PC-3 (cell line): ENCODE measurements at regions not wholly inside any gene's neighbourhood (a gene's known extent, or its start where the extent isn't known, plus 50 kb on each side); places are given as distances from the start of the nearest gene placed in this dataset.
"Not testable (repeated sequence)": the region's sequence is repeated elsewhere in the genome, so short reads cannot be mapped to it uniquely, and the experiment has no call there.

Source experiments
- ATAC-seq: fragments of 200-7000 bp; cut with Tn5 transposase; 2 replicates; pipeline ENCODE4 v1.9.1; 2020; ENCODE audit warnings: mild to moderate bottlenecking, moderate library complexity
- BruUV-seq: library from RNA; stranded (reverse); fragments of 400-500 nt; replicated peaks from 2 replicates; lab custom pipeline; 2021; lab: Mats Ljungman, UMichigan
- CTCF ChIA-PET: fragments of 300-600 bp; sonication (Branson Sonifier 250); formaldehyde crosslinking; loops from one replicate; lab custom pipeline; 2022; ENCODE audit warnings: antibody characterized with exemption; lab: Charles Lee
- POLR2A ChIA-PET: fragments of 300-600 bp; sonication (Branson Sonifier 250); formaldehyde crosslinking; loops from one replicate; lab custom pipeline; 2022; ENCODE audit warnings: antibody characterized with exemption; ENCODE audit not compliant: unreplicated experiment; lab: Charles Lee
- DNase-seq: peaks from one replicate; pipeline ENCODE4 v3.0.0-alpha.2; 2015
- H2AFZ ChIP-seq: fragments of 300-600 bp; sonication (generic); 2 replicates; pipeline ENCODE4 v1.6.0; 2016; ENCODE audit warnings: antibody characterized with exemption, low read length
- H3F3A ChIP-seq: fragments of 300-600 bp; sonication (generic); one replicate; pipeline ENCODE4 v1.6.0; 2017; ENCODE audit warnings: antibody characterized with exemption, low read length, control low read depth, mild to moderate bottlenecking; ENCODE audit not compliant: unreplicated experiment
- H3K27ac ChIP-seq: fragments of 300-600 bp; sonication (generic); 2 replicates; pipeline ENCODE4 v1.5.1; 2016; ENCODE audit warnings: mild to moderate bottlenecking, low read length
- H3K27me3 ChIP-seq: fragments of 300-600 bp; sonication (generic); 2 replicates; pipeline ENCODE4 v1.6.1; 2016; ENCODE audit warnings: low read length, mixed read lengths
- H3K36me3 ChIP-seq: fragments of 300-600 bp; sonication (generic); 2 replicates; pipeline ENCODE4 v1.6.1; 2016; ENCODE audit warnings: low read depth, mixed run types, low read length, mixed read lengths
- H3K4me1 ChIP-seq: fragments of 300-600 bp; sonication (generic); 2 replicates; pipeline ENCODE4 v1.5.1; 2016; ENCODE audit warnings: low read length; ENCODE audit not compliant: insufficient read depth
- H3K4me2 ChIP-seq: fragments of 300-600 bp; sonication (generic); 2 replicates; pipeline ENCODE4 v1.6.0; 2016; ENCODE audit warnings: low read length
- H3K4me3 ChIP-seq: fragments of 300-600 bp; sonication (generic); 2 replicates; pipeline ENCODE4 v1.5.1; 2016; ENCODE audit warnings: mild to moderate bottlenecking, low read length, mixed read lengths
- H3K79me2 ChIP-seq: fragments of 300-600 bp; sonication (generic); 2 replicates; pipeline ENCODE4 v1.6.1; 2017; ENCODE audit warnings: low read length, mixed read lengths
- H3K9ac ChIP-seq: fragments of 300-600 bp; sonication (generic); 2 replicates; pipeline ENCODE4 v1.6.0; 2016; ENCODE audit warnings: mild to moderate bottlenecking, low read length
- H3K9me2 ChIP-seq: fragments of 300-600 bp; sonication (generic); replicated peaks from 2 replicates; pipeline ENCODE4 v1.6.1; 2016; ENCODE audit warnings: mixed run types, low read length, mixed read lengths
- H3K9me3 ChIP-seq: fragments of 300-600 bp; sonication (generic); 2 replicates; pipeline ENCODE4 v1.6.1; 2016; ENCODE audit warnings: low read length, mixed read lengths
- H4K20me1 ChIP-seq: fragments of 300-600 bp; sonication (generic); 2 replicates; pipeline ENCODE4 v1.6.1; 2016; ENCODE audit warnings: low read length, mixed read lengths
- EZH2 ChIP-seq: fragments of 300-600 bp; sonication (generic); IDR thresholded peaks from one replicate; pipeline ENCODE4 v1.6.1; 2017; ENCODE audit warnings: antibody characterized with exemption, mild to moderate bottlenecking, low read length; ENCODE audit not compliant: unreplicated experiment
- EZH2phosphoT487 ChIP-seq: fragments of 300-600 bp; sonication (generic); IDR thresholded peaks from 2 replicates; pipeline ENCODE4 v1.6.1; 2018; ENCODE audit warnings: mild to moderate bottlenecking, antibody characterized with exemption, low read length, borderline replicate concordance
- intact Hi-C: fragments of 100-400 bp; cut with micrococcal nuclease; formaldehyde crosslinking; loops from 2 replicates; pipeline ENCODE4 v1.9.0; 2023
- TF ChIP-seq, protein P1 (sequence below): fragments of 300-600 bp; sonication (generic); conservative IDR thresholded peaks from 2 replicates; pipeline ENCODE4 v1.5.1; 2017; ENCODE audit warnings: antibody characterized with exemption, low read depth, mild to moderate bottlenecking, low read length

DNA sequence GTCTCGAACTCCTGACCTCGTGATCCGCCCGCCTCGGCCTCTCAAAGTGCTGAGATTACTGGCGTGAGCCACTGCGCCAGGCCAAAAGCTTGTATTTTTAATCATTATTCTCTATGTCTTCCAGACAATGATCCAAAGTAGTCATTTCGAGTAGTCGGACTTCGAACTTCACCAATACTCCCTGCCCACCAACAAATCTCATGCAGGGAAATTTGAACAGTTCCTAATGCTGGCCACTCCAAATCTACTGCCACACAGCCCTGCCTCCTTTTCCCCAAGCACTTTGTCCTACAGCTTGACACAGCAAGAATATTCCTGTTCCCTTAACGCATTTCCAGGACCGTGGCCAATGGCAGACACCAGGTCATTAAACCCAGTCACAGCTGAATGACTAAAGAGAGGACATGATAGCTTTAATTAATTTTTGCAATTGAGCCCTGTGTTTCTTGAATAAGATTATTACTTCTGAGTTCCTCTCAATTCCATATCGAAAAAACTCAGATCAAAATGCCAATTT, 142.3 kb upstream of the NRP1 start:
- POLR2A ChIA-PET = no interaction called here
- H3K9ac ChIP-seq = no peak overlapping the region
- intact Hi-C loops = loop anchor here (5.0 kb wide), 1 partner anchor 125 kb away; no protein-coding TSS in a partner anchor
- H3K9me2 ChIP-seq = peaks cover 8% of the 10 kb centered on the region; the same call in 1 of the 2 replicates
- H2AFZ ChIP-seq = peak overlapping the region; percentile 4; the same call in 1 of the 2 replicates
- ATAC-seq = no peak
- H3K36me3 ChIP-seq = no peaks in the 10 kb centered on the region
- no peaks in the 10 kb centered on the region for H3K9me3 ChIP-seq
- H3K27me3 ChIP-seq = no peaks in the 10 kb centered on the region
- H3K27ac ChIP-seq = no peak overlapping the region
- no peak overlapping the region for H3K4me2 ChIP-seq
- H4K20me1 ChIP-seq = no peaks in the 10 kb centered on the region
- CTCF ChIA-PET = interaction anchor here (0.6 kb wide), 1 partner anchor 13 kb away, joined by 18 read pairs; no protein-coding TSS in a partner anchor
- H3K4me1 ChIP-seq = 0 out of 2 replicates have a peak, but pooled peaks cover 8% of the 10 kb centered on the region
- no peaks in the 10 kb centered on the region for H3F3A ChIP-seq
- TF ChIP-seq, protein P1, sequence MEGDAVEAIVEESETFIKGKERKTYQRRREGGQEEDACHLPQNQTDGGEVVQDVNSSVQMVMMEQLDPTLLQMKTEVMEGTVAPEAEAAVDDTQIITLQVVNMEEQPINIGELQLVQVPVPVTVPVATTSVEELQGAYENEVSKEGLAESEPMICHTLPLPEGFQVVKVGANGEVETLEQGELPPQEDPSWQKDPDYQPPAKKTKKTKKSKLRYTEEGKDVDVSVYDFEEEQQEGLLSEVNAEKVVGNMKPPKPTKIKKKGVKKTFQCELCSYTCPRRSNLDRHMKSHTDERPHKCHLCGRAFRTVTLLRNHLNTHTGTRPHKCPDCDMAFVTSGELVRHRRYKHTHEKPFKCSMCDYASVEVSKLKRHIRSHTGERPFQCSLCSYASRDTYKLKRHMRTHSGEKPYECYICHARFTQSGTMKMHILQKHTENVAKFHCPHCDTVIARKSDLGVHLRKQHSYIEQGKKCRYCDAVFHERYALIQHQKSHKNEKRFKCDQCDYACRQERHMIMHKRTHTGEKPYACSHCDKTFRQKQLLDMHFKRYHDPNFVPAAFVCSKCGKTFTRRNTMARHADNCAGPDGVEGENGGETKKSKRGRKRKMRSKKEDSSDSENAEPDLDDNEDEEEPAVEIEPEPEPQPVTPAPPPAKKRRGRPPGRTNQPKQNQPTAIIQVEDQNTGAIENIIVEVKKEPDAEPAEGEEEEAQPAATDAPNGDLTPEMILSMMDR = no peak
- no peak overlapping the region for H3K4me3 ChIP-seq
- DNase-seq = no peak
- BruUV-seq = no TSS peak
- no peaks in the 10 kb centered on the region for H3K79me2 ChIP-seq

- no TSS peak for BruUV-seq
- Histone ChIP-seq H3K4me1 (0 out of 2 replicates have a peak, but pooled peaks cover 8% of the 10 kb centered on the region), H3K4me3 (no peak overlapping the region), H3K9ac (no peak overlapping the region), H3K9me3 (no peaks in the 10 kb centered on the region), H2AFZ (no peak overlapping the region), H3K27ac (no peak overlapping the region), H3K79me2 (no peaks in the 10 kb centered on the region), H3K4me2 (no peak overlapping the region), H3F3A (no peaks in the 10 kb centered on the region), H3K9me2 (peaks cover 8% of the 10 kb centered on the region; the same call in 1 of the 2 replicates), H3K36me3 (no peaks in the 10 kb centered on the region), H4K20me1 (no peaks in the 10 kb centered on the region), H3K27me3 (no peaks in the 10 kb centered on the region)
- ChIA-PET CTCF (no interaction called here), POLR2A (no interaction called here)
- intact Hi-C loops = no loop called here
- DNase-seq = no peak
- TF ChIP-seq EZH2 (no peak), EZH2phosphoT487 (no peak)
- TF ChIP-seq, protein P1 = no peak
- ATAC-seq = no peak
These were observed 139.2 kb upstream of the NRP1 start for GRCh38 chr10:33473688-33474087.

GRCh38 chr10:33468006-33468405, 133.5 kb upstream of the NRP1 start:
- DNase-seq, H3K9me3 ChIP-seq, H3K9me2 ChIP-seq, H3F3A ChIP-seq, H3K27me3 ChIP-seq, ATAC-seq, BruUV-seq, H4K20me1 ChIP-seq, H3K79me2 ChIP-seq, H3K4me1 ChIP-seq, POLR2A ChIA-PET, intact Hi-C loops, H3K4me3 ChIP-seq, CTCF ChIA-PET, H3K36me3 ChIP-seq, H3K9ac ChIP-seq, H2AFZ ChIP-seq, H3K4me2 ChIP-seq, H3K27ac ChIP-seq: not testable (repeated sequence)
